ENCODE measurements at regions not wholly inside any gene's neighbourhood (a gene's known extent, or its start where the extent isn't known, plus 50 kb on each side); places are given as distances from the start of the nearest gene placed in this dataset.

- no peak for TF ChIP-seq CTCF (IDR thresholded peaks at IDR 0.05; ENCODE audit: insufficient read depth, low read length, poor library complexity, severe bottlenecking)
- no peak for TF ChIP-seq EZH2phosphoT487 (conservative IDR thresholded peaks at IDR 0.05; ENCODE audit: low read length)
Observed at GRCh38 chr17:69880591-69881112, 194.4 kb upstream of the KCNJ16 start.

Measured in SU-DHL-6 (cell line).